Type B pancreatic cell (in vitro differentiated cells): ENCODE measurements at regions not wholly inside any gene's neighbourhood (a gene's known extent, or its start where the extent isn't known, plus 50 kb on each side); places are given as distances from the start of the nearest gene placed in this dataset.

Experiments used
- DNase-seq: peaks from one replicate; pipeline ENCODE4 v3.0.0; 2021; ENCODE audit warnings: mixed read lengths; ENCODE audit not compliant: unreplicated experiment; ENCODE audit errors: extremely low spot score
- H3K27ac Mint-ChIP-seq: 2 replicates; pipeline ENCODE4 v1.8.0; 2021; ENCODE audit warnings: mild to moderate bottlenecking, mixed read lengths
- H3K27me3 Mint-ChIP-seq: 2 replicates; pipeline ENCODE4 v1.8.0; 2021; ENCODE audit warnings: mixed read lengths
- H3K36me3 Mint-ChIP-seq: 2 replicates; pipeline ENCODE4 v1.8.0; 2021; ENCODE audit warnings: mixed read lengths
- H3K4me1 Mint-ChIP-seq: one replicate; pipeline ENCODE4 v1.8.0; 2021; ENCODE audit warnings: mixed read lengths; ENCODE audit not compliant: unreplicated experiment
- H3K4me3 Mint-ChIP-seq: 2 replicates; pipeline ENCODE4 v1.8.0; 2021; ENCODE audit warnings: mild to moderate bottlenecking, mixed read lengths
- H3K9me3 Mint-ChIP-seq: 2 replicates; pipeline ENCODE4 v1.8.0; 2021; ENCODE audit warnings: mixed read lengths
- TF ChIP-seq, protein P1 (sequence below): fragments of 200-600 bp; sonication (generic); conservative IDR thresholded peaks from 2 replicates; pipeline ENCODE4 v1.5.0; 2021; ENCODE audit warnings: antibody characterized with exemption, mild to moderate bottlenecking

DNA sequence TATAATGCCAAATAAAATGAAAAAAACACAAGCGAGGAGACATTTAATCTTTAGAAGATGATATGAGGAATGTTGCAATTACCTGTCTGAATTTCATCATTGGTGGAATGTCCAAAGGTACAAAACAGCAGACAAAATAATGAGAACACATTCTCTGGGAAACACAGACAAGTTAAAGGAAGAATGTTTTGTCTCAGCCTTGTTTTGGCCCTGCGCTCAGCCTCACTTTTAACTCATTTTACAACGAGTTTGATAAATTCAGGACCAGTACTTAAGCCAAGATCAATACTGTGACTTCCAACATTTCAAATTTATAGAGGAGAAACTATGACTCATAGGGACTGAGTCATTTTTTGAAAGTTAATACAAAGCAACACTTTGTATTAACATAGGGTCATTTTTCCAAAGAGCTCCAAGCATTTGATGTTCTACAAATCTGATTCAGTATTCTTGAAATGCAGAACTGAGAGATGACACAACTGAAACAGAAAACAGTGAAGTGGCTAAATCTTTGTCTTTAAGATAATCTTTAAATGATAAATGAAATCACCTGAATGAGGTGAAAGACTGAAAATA lies 833.2 kb upstream of the CHAC2 start:
- TF ChIP-seq, protein P1, sequence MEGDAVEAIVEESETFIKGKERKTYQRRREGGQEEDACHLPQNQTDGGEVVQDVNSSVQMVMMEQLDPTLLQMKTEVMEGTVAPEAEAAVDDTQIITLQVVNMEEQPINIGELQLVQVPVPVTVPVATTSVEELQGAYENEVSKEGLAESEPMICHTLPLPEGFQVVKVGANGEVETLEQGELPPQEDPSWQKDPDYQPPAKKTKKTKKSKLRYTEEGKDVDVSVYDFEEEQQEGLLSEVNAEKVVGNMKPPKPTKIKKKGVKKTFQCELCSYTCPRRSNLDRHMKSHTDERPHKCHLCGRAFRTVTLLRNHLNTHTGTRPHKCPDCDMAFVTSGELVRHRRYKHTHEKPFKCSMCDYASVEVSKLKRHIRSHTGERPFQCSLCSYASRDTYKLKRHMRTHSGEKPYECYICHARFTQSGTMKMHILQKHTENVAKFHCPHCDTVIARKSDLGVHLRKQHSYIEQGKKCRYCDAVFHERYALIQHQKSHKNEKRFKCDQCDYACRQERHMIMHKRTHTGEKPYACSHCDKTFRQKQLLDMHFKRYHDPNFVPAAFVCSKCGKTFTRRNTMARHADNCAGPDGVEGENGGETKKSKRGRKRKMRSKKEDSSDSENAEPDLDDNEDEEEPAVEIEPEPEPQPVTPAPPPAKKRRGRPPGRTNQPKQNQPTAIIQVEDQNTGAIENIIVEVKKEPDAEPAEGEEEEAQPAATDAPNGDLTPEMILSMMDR: no peak
- Mint-ChIP-seq H3K27me3 (no peaks in the 10 kb centered on the region), H3K9me3 (peaks cover 7% of the 10 kb centered on the region), H3K36me3 (no peaks in the 10 kb centered on the region), H3K27ac (no peak overlapping the region), H3K4me3 (no peak overlapping the region), H3K4me1 (no peaks in the 10 kb centered on the region)
- no peak for DNase-seq

DNA sequence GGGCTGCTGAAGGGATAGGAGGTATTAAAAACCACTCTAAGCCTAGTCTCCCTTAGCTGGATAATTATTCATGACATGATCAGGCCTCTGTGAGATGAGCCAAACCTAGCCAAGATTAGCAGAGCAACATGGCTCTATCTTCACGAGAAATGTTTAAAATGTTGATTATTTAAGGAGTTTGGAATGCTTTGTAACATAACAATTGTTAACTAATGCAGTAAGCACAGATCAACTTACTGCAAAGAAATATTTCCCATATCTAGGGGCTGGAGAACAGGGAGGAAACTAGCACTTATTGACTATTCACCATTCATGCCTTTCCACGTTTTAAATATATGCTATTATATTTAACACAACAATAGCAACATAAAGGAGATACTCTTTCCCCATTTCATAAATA lies 833.7 kb upstream of the CHAC2 start:
- TF ChIP-seq, protein P1: no peak
- H3K9me3 Mint-ChIP-seq: peaks cover 7% of the 10 kb centered on the region
- no peak overlapping the region for H3K4me3 Mint-ChIP-seq
- H3K36me3 Mint-ChIP-seq: no peaks in the 10 kb centered on the region
- DNase-seq: no peak
- H3K27ac Mint-ChIP-seq: no peak overlapping the region
- no peaks in the 10 kb centered on the region for H3K27me3 Mint-ChIP-seq
- no peaks in the 10 kb centered on the region for H3K4me1 Mint-ChIP-seq

DNA sequence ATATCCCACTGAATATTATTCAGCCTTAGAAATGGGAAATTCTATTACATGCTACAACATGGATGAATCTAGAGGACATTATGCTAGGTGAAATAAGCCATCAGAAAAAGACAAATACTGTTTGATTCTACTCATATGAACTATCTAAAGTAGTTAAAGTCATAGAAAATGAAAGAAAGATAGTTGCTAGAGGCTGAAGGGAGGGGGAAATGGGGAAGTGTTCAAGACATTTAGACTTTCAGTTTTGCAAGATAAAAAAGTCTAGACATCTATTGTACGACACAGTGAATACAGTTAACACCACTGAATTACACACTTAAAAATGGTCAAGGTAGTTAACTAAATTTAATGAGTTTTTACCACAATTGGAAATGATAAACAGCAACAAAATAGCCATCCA lies 835.9 kb upstream of the CHAC2 start:
- peaks cover 7% of the 10 kb centered on the region for H3K9me3 Mint-ChIP-seq
- H3K27me3 Mint-ChIP-seq: no peaks in the 10 kb centered on the region
- H3K4me1 Mint-ChIP-seq: no peaks in the 10 kb centered on the region
- no peak overlapping the region for H3K27ac Mint-ChIP-seq
- no peaks in the 10 kb centered on the region for H3K36me3 Mint-ChIP-seq
- TF ChIP-seq, protein P1: no peak
- DNase-seq: no peak
- no peak overlapping the region for H3K4me3 Mint-ChIP-seq

DNA sequence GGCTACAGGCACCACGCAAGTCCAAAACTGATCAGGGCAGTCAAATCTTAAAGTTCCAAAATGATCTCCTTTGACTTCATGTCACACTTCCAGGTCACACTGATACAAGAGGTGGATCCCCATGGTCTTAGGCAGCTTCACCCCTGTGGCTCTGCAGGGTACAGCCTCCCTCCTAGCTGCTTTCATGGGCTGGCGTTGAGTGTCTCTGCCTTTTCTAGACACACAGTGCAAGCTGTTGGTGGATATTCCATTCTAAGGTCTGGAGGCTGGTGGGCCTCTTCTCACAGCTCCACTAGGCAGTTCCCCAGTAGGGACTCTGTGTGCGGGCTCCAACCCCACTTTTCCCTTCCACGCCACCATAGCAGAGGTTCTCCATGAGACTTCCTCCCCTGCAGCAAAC lies 838.2 kb upstream of the CHAC2 start:
- H3K4me3 Mint-ChIP-seq: no peak overlapping the region
- H3K27ac Mint-ChIP-seq: no peak overlapping the region
- DNase-seq: no peak
- H3K4me1 Mint-ChIP-seq: no peaks in the 10 kb centered on the region
- H3K27me3 Mint-ChIP-seq: no peaks in the 10 kb centered on the region
- peaks cover 7% of the 10 kb centered on the region for H3K9me3 Mint-ChIP-seq
- H3K36me3 Mint-ChIP-seq: no peaks in the 10 kb centered on the region
- TF ChIP-seq, protein P1: no peak

DNA sequence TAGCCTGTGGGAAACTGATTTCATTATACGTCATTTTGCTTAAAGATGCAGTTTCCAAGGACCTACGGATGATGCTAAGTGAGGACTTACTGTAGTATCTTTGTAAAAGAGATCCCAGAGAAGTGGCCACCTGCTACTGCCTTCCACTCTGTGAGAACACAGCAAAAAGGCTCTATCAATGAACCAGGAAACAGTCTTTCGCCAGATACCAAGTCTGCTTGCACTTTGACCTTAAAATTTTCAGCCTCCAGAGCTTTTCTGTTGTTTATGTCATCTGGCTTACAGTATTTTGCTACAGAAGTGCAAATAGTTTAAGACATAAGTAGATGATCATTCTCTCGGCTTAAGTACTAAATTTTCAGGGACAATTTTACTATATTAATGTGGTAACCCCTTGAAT lies 847.9 kb upstream of the CHAC2 start:
- no peak overlapping the region for H3K27ac Mint-ChIP-seq
- H3K4me1 Mint-ChIP-seq: no peaks in the 10 kb centered on the region
- no peak for DNase-seq
- H3K27me3 Mint-ChIP-seq: no peaks in the 10 kb centered on the region
- H3K4me3 Mint-ChIP-seq: no peak overlapping the region
- no peaks in the 10 kb centered on the region for H3K9me3 Mint-ChIP-seq
- H3K36me3 Mint-ChIP-seq: no peaks in the 10 kb centered on the region
- TF ChIP-seq, protein P1: no peak

DNA sequence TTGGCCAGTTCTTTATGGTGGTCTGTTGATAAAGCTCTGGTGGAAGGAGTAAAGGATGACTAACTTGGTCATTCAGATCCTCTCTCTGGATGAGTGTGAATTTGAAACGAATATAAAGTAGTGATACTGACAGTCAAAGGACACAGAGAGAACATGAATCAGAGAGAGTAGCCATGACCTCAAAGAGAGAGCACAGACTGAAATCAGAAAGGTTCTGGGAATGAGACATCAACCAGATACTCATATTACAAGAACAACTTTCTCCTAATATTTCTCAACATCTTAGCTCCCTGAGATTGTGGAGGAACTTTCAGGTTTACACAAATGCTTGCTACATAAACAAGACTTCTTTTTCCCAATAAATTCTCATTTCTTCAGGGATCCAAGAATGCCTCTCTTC lies 849.1 kb upstream of the CHAC2 start:
- H3K27me3 Mint-ChIP-seq: no peaks in the 10 kb centered on the region
- no peak for DNase-seq

More for the DNA sequence above, 849.1 kb upstream of the CHAC2 start:
- no peak overlapping the region for H3K27ac Mint-ChIP-seq
- H3K4me1 Mint-ChIP-seq: no peaks in the 10 kb centered on the region
- no peak overlapping the region for H3K4me3 Mint-ChIP-seq
- TF ChIP-seq, protein P1: no peak
- H3K9me3 Mint-ChIP-seq: no peaks in the 10 kb centered on the region
- no peaks in the 10 kb centered on the region for H3K36me3 Mint-ChIP-seq
